Fibroblast of lung (primary cell): ENCODE measurements at regions not wholly inside any gene's neighbourhood (a gene's known extent, or its start where the extent isn't known, plus 50 kb on each side); places are given as distances from the start of the nearest gene placed in this dataset.

Experiments used
- DNase-seq, 2 donors: peaks; one replicate each; pipeline versions ENCODE4 v3.0.0 to v3.0.0-alpha.2; 2010; ENCODE audit warnings: low read depth in 2 of 2
- H2AFZ ChIP-seq: 2 replicates; pipeline ENCODE4 v1.5.1; 2012; ENCODE audit warnings: low read length, control low read depth, inconsistent platforms
- H3K27ac ChIP-seq: 2 replicates; pipeline ENCODE4 v1.5.1; 2011; ENCODE audit warnings: low read length, control low read depth; ENCODE audit not compliant: insufficient read depth
- H3K27me3 ChIP-seq: 2 replicates; pipeline ENCODE4 v1.5.1; 2011; ENCODE audit warnings: mild to moderate bottlenecking, low read length; ENCODE audit not compliant: control insufficient read depth, insufficient read depth
- H3K36me3 ChIP-seq: 2 replicates; pipeline ENCODE4 v1.5.1; 2011; ENCODE audit warnings: low read length; ENCODE audit not compliant: control insufficient read depth, insufficient read depth
- H3K4me1 ChIP-seq: 2 replicates; pipeline ENCODE4 v1.5.1; 2011; ENCODE audit warnings: low read length; ENCODE audit not compliant: control insufficient read depth, insufficient read depth; ENCODE audit errors: extremely low read depth
- H3K4me2 ChIP-seq: 2 replicates; pipeline ENCODE4 v1.5.1; 2011; ENCODE audit warnings: low read length, control low read depth; ENCODE audit not compliant: insufficient read depth; ENCODE audit errors: extremely low read depth
- H3K4me3 ChIP-seq, 4 experiments: fragments of 200-600 bp in 1 of 4; sonication (generic) in 1 of 4; replicated peaks in 1 of 4; 2 replicates each; pipeline ENCODE4 v1.5.1; 2011 to 2016; ENCODE audit warnings: low read length in 4 of 4, low read depth in 3 of 4, mild to moderate bottlenecking in 3 of 4, control low read depth in 2 of 4, inconsistent platforms in 1 of 4, mixed read lengths in 1 of 4; ENCODE audit not compliant: insufficient read depth in 1 of 4; ENCODE audit errors: control extremely low read depth in 1 of 4
- H3K79me2 ChIP-seq: 2 replicates; pipeline ENCODE4 v1.5.1; 2012; ENCODE audit warnings: mild to moderate bottlenecking, low read length, inconsistent platforms; ENCODE audit not compliant: control insufficient read depth, insufficient read depth
- H3K9ac ChIP-seq: 2 replicates; pipeline ENCODE4 v1.5.1; 2011; ENCODE audit warnings: mild to moderate bottlenecking, low read length, control low read depth; ENCODE audit not compliant: insufficient read depth
- H3K9me3 ChIP-seq: 2 replicates; pipeline ENCODE4 v1.5.1; 2012; ENCODE audit warnings: low read depth, low read length; ENCODE audit not compliant: control insufficient read depth, insufficient read depth
- H4K20me1 ChIP-seq: 2 replicates; pipeline ENCODE4 v1.5.1; 2011; ENCODE audit warnings: low read length; ENCODE audit not compliant: control insufficient read depth, insufficient read depth; ENCODE audit errors: extremely low read depth
- EZH2 ChIP-seq: IDR thresholded peaks from 2 replicates; pipeline ENCODE4 v1.5.1; 2012; ENCODE audit warnings: low read length, control low read depth, mild to moderate bottlenecking; ENCODE audit errors: missing control alignments
- TF ChIP-seq, protein P1 (sequence below), 2 donors: IDR thresholded peaks in 1 of 2; conservative IDR thresholded peaks in 1 of 2; 1 replicate in 1 of 2; 2 replicates in 1 of 2; pipeline ENCODE4 v1.5.1; 2011 to 2012; ENCODE audit warnings: low read length in 2 of 2, control low read depth in 1 of 2, inconsistent platforms in 1 of 2, low read depth in 1 of 2, mild to moderate bottlenecking in 1 of 2

DNA sequence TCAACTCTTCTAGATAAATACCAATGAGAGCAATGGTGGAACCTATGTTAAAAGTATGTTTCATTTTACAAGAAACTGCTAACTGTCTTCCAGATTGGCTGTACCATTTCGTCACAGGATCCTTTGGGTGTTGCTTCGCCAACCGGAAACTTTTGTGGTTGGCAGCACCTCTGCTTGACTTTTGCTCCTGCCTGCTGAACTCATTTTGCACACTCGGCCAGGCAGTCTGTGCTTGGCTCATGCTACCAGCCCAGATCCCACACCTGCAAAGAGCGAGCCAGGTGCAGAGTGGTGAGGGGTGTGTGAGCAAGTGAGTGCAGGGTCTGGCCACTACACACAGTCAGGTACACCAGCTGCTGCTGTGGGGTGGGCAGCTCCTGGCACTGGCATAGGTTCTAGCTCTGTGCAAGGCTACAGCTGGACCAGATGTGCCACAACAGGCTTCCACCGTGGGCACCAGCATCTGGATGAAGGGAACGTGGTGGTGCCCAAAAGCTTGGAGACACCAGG is 422.3 kb downstream of the PRR16 start:
- H3K9me3 ChIP-seq, result no peaks in the 10 kb centered on the region
- H3K4me1 ChIP-seq, result no peaks in the 10 kb centered on the region
- no peaks in the 10 kb centered on the region for H4K20me1 ChIP-seq
- no peak overlapping the region for H3K27ac ChIP-seq
- H3K36me3 ChIP-seq, result no peaks in the 10 kb centered on the region
- no peak overlapping the region for H2AFZ ChIP-seq
- H3K79me2 ChIP-seq, result no peaks in the 10 kb centered on the region
- no peak overlapping the region for H3K4me3 ChIP-seq
- TF ChIP-seq, protein P1, sequence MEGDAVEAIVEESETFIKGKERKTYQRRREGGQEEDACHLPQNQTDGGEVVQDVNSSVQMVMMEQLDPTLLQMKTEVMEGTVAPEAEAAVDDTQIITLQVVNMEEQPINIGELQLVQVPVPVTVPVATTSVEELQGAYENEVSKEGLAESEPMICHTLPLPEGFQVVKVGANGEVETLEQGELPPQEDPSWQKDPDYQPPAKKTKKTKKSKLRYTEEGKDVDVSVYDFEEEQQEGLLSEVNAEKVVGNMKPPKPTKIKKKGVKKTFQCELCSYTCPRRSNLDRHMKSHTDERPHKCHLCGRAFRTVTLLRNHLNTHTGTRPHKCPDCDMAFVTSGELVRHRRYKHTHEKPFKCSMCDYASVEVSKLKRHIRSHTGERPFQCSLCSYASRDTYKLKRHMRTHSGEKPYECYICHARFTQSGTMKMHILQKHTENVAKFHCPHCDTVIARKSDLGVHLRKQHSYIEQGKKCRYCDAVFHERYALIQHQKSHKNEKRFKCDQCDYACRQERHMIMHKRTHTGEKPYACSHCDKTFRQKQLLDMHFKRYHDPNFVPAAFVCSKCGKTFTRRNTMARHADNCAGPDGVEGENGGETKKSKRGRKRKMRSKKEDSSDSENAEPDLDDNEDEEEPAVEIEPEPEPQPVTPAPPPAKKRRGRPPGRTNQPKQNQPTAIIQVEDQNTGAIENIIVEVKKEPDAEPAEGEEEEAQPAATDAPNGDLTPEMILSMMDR (conservative IDR thresholded peaks at IDR 0.05 in 1 of 2, IDR thresholded peaks at IDR 0.05 in 1 of 2; ENCODE audit: low read depth in 1 of 2, low read length in 2 of 2), result no peak
- no peak for TF ChIP-seq EZH2
- no peak overlapping the region for H3K9ac ChIP-seq
- no peak overlapping the region for H3K4me2 ChIP-seq
- no peaks in the 10 kb centered on the region for H3K27me3 ChIP-seq
- DNase-seq, result no peak

DNA sequence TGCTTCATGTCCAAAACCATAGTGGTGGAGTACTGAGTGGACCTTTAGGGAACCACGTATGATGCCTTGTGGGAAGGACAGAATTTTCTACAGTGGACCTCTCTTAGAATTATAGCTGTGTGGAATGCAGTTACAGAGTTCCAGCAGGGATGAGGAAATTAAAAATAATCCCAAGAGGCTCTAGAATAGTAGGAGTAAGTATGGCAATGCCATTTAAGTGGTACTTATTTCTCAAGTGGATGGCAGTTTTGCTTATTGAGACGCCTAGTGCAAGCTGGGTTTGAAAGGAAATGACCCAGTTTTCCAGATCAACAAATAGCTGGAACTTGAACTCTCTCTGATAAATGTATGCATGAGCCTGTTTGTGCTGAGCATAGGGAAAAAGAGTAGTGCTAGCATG is 431.6 kb downstream of the PRR16 start:
- Histone ChIP-seq H3K79me2 (no peaks in the 10 kb centered on the region), H4K20me1 (no peaks in the 10 kb centered on the region), H3K4me3 (no peak overlapping the region), H3K4me2 (no peak overlapping the region), H3K9me3 (no peaks in the 10 kb centered on the region), H3K9ac (no peak overlapping the region), H3K36me3 (no peaks in the 10 kb centered on the region), H2AFZ (no peak overlapping the region), H3K27ac (no peak overlapping the region), H3K27me3 (no peaks in the 10 kb centered on the region), H3K4me1 (no peaks in the 10 kb centered on the region)
- TF ChIP-seq, protein P1 (conservative IDR thresholded peaks at IDR 0.05 in 1 of 2, IDR thresholded peaks at IDR 0.05 in 1 of 2; ENCODE audit: low read depth in 1 of 2, low read length in 2 of 2), result no peak
- TF ChIP-seq EZH2, result no peak
- DNase-seq, result no peak

DNA sequence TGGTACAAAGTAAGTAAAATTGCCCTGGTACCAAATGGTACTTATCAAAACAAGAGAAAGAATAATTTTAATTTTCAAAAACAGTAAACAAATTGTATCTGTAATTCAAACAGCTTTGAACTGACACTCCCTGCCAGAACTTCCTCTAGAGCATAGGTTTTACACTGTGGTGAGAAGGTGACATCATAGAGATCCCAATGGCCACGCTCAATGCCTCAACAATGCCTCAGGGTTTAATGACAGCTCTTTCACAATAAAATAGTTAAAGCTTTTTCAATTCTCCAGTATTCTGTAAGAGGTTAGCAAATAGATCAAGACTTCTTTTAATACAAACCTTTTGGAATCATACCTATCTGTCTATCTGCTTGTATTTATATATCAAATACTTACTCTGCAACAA is 437.1 kb downstream of the PRR16 start:
- Histone ChIP-seq H3K27ac (no peak overlapping the region), H3K9me3 (no peaks in the 10 kb centered on the region), H3K27me3 (no peaks in the 10 kb centered on the region), H3K4me1 (no peaks in the 10 kb centered on the region), H3K36me3 (no peaks in the 10 kb centered on the region), H4K20me1 (no peaks in the 10 kb centered on the region), H3K4me2 (no peak overlapping the region), H3K9ac (no peak overlapping the region), H2AFZ (no peak overlapping the region), H3K4me3 (no peak overlapping the region), H3K79me2 (no peaks in the 10 kb centered on the region)
- peak in 1 of 2 donors; percentile 3 for DNase-seq
- no peak for TF ChIP-seq EZH2
